IPS-15b (cell line): ENCODE measurements at regions not wholly inside any gene's neighbourhood (a gene's known extent, or its start where the extent isn't known, plus 50 kb on each side); places are given as distances from the start of the nearest gene placed in this dataset.
"Not testable (repeated sequence)": the region's sequence is repeated elsewhere in the genome, so short reads cannot be mapped to it uniquely, and the experiment has no call there.

Source experiments
- H3K27me3 ChIP-seq: one replicate; pipeline ENCODE4 v1.6.1; 2013; ENCODE audit warnings: low read length; ENCODE audit not compliant: control insufficient read depth, insufficient read depth
- H3K36me3 ChIP-seq: one replicate; pipeline ENCODE4 v1.6.1; 2013; ENCODE audit warnings: low read length; ENCODE audit not compliant: control insufficient read depth, insufficient read depth
- H3K4me1 ChIP-seq: one replicate; pipeline ENCODE4 v1.6.1; 2013; ENCODE audit warnings: mild to moderate bottlenecking, low read length; ENCODE audit not compliant: control insufficient read depth, insufficient read depth
- H3K4me3 ChIP-seq: one replicate; pipeline ENCODE4 v1.5.1; 2013; ENCODE audit warnings: low read depth, low read length
- H3K9ac ChIP-seq: one replicate; pipeline ENCODE4 v1.6.1; 2013; ENCODE audit warnings: low read depth, mild to moderate bottlenecking, low read length
- H3K9me3 ChIP-seq: one replicate; pipeline ENCODE4 v1.6.1; 2013; ENCODE audit warnings: mild to moderate bottlenecking, low read length; ENCODE audit not compliant: control insufficient read depth, insufficient read depth

DNA sequence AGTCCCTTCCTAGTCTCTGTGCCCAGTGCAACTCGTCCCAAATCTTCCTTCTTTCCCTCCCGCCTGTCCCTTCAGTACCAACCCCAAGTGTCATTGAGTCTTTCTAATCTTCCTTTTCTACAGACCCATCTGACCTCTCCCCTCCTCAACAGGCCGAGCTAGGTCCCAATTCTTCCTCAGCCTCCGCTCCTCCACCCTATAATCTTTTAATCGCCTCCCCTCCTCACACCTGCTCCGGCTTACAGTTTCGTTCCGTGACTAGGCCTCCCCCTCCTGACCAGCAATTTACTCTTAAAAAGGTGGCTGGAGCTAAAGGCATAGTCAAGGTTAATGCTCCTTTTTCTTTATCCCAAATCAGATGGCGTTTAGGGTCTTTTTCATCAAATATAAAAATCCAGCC, 123.1 kb upstream of the MAP2 start:
- Histone ChIP-seq H3K4me3 (peak overlapping the region; percentile 68), H3K9ac (peak overlapping the region; percentile 94), H3K4me1 (peaks cover 31% of the 10 kb centered on the region), H3K36me3 (peaks cover 29% of the 10 kb centered on the region)
- not testable (repeated sequence) for H3K27me3 ChIP-seq, H3K9me3 ChIP-seq

DNA sequence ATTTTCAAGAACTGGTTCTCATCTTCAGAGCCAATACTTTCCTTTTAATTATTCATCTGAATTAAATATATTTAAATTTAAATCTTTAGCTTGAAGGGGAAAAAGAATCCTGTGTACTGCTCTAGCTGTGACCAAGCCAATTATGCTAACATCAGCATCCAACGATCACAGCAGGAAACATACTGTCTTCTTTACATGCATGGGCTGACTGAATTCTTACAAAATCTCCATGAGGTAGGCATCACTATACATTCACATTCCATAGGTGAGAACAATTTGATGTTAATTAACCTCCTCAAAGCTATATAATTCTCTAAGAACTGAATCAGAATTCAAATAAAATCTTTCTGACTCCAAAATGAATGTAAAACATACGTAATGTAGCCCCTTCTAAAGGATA, 118.8 kb upstream of the MAP2 start:
- peaks cover 32% of the 10 kb centered on the region for H3K36me3 ChIP-seq
- no peaks in the 10 kb centered on the region for H3K9me3 ChIP-seq
- H3K4me1 ChIP-seq, result peaks cover 13% of the 10 kb centered on the region
- no peak overlapping the region for H3K9ac ChIP-seq
- H3K4me3 ChIP-seq, result peak overlapping the region; percentile 33
- no peaks in the 10 kb centered on the region for H3K27me3 ChIP-seq

GRCh38 chr2:209305746-209306196, 118.1 kb upstream of the MAP2 start:
- Histone ChIP-seq H3K4me1 (peaks cover 13% of the 10 kb centered on the region), H3K36me3 (peaks cover 32% of the 10 kb centered on the region), H3K27me3 (no peaks in the 10 kb centered on the region), H3K9me3 (no peaks in the 10 kb centered on the region), H3K4me3 (peak overlapping the region; percentile 16), H3K9ac (peak overlapping the region; percentile 56)

- H3K9me3 ChIP-seq, result no peaks in the 10 kb centered on the region
- H3K4me1 ChIP-seq, result peaks cover 13% of the 10 kb centered on the region
- no peak overlapping the region for H3K4me3 ChIP-seq
- H3K36me3 ChIP-seq, result peaks cover 22% of the 10 kb centered on the region
- no peak overlapping the region for H3K9ac ChIP-seq
- H3K27me3 ChIP-seq, result no peaks in the 10 kb centered on the region
Measured at GRCh38 chr2:209307161-209308001, 116.5 kb upstream of the MAP2 start.

DNA sequence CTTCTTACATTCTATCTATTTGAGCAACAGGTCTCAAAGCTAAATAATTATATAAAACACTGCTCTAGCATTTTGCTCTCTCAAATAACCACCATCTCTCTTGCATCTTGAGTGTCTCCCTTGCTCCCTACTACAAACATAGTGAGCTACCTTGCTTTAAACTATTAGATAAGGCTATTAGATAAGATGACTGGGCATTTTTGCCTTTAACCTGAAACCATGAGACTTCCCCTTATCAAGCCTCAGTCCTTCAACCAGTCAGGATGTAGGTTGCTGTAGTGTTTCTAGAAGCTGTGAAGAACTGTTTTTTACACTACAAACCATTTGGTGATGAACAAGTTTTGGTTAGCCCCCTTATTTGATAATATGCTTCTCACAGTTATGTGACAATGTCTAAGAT, 115.4 kb upstream of the MAP2 start:
- no peaks in the 10 kb centered on the region for H3K9me3 ChIP-seq
- H3K27me3 ChIP-seq, result no peaks in the 10 kb centered on the region
- H3K9ac ChIP-seq, result no peak overlapping the region
- no peak overlapping the region for H3K4me3 ChIP-seq
- peaks cover 16% of the 10 kb centered on the region for H3K36me3 ChIP-seq
- H3K4me1 ChIP-seq, result peaks cover 13% of the 10 kb centered on the region

DNA sequence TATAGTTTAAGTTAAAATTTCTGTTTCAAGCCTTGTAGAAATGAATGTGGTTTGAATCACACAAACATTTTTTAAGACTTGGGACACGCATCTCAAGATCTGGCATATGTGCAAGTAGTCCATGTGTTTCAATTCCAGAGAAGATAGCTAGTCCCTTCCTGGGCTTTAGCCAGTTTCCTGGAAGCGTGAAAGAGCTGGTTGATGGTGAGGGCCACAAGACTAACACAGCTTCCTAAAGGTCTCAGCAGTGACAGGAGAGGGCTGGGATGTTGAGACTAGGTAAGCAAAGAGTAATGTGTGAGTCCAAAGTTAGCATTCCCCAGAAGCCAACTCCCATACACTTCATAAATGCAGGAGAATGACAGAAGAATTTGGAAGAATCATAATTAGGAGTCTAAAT, 111.9 kb upstream of the MAP2 start:
- no peaks in the 10 kb centered on the region for H3K36me3 ChIP-seq
- H3K9ac ChIP-seq, result no peak overlapping the region
- H3K9me3 ChIP-seq, result no peaks in the 10 kb centered on the region
- H3K4me3 ChIP-seq, result no peak overlapping the region
- no peaks in the 10 kb centered on the region for H3K27me3 ChIP-seq
- H3K4me1 ChIP-seq, result peaks cover 4% of the 10 kb centered on the region

DNA sequence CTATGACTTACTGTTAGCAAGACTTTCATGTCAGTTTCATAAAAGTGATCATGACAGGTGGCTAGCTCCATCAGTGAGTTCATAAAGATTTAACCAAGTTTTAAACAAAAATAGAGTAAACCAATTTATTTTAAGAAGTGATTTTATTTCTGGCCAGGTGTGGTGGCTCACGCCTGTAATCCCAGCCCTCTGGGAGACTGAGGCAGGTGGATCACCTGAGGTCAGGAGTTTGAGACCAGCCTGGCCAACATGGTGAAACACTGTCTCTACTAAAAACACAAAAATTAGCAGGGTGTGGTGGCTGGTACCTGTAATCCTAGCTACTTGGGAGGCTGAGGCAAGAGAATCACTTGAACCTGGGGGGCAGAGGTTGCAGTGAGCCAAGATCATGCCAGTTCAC, 111.4 kb upstream of the MAP2 start:
- H3K9ac ChIP-seq, H3K4me3 ChIP-seq, H3K9me3 ChIP-seq, H3K4me1 ChIP-seq, H3K27me3 ChIP-seq, H3K36me3 ChIP-seq: not testable (repeated sequence)

DNA sequence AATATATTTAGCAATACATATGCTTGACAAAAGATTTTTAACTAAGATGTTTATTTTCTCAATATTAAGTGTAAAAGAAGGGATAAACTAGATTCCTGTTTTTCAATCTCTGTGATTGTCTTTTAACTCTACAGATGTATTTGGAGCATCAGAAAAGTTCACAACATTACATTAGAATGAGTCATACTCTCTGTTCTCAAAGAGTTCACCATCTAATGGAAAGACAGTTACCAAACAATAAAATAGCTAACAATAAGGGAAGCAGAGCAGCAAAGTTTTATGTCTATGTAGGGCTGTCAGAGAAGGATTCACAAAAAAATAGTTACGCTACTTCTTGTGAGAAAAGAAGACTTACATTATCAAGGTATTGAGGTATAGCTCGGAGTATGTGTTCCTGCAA, 109.2 kb upstream of the MAP2 start:
- no peaks in the 10 kb centered on the region for H3K4me1 ChIP-seq
- no peak overlapping the region for H3K4me3 ChIP-seq

GRCh38 chr2:209316141-209316540, 107.7 kb upstream of the MAP2 start:
- Histone ChIP-seq H3K9ac (no peak overlapping the region), H3K9me3 (no peaks in the 10 kb centered on the region), H3K36me3 (no peaks in the 10 kb centered on the region), H3K27me3 (no peaks in the 10 kb centered on the region), H3K4me3 (no peak overlapping the region), H3K4me1 (no peaks in the 10 kb centered on the region)

More for the DNA sequence above, 109.2 kb upstream of the MAP2 start:
- H3K36me3 ChIP-seq, result no peaks in the 10 kb centered on the region
- no peaks in the 10 kb centered on the region for H3K27me3 ChIP-seq
- H3K9ac ChIP-seq, result no peak overlapping the region
- no peaks in the 10 kb centered on the region for H3K9me3 ChIP-seq

GRCh38 chr2:209321076-209321475, 102.8 kb upstream of the MAP2 start:
- no peaks in the 10 kb centered on the region for H3K27me3 ChIP-seq
- H3K9me3 ChIP-seq, result no peaks in the 10 kb centered on the region
- H3K4me1 ChIP-seq, result peaks cover 7% of the 10 kb centered on the region
- H3K4me3 ChIP-seq, result no peak overlapping the region
- H3K36me3 ChIP-seq, result no peaks in the 10 kb centered on the region
- H3K9ac ChIP-seq, result no peak overlapping the region

- H3K36me3 ChIP-seq, result no peaks in the 10 kb centered on the region
- no peaks in the 10 kb centered on the region for H3K9me3 ChIP-seq
- H3K4me1 ChIP-seq, result peaks cover 7% of the 10 kb centered on the region
- no peak overlapping the region for H3K4me3 ChIP-seq
- no peaks in the 10 kb centered on the region for H3K27me3 ChIP-seq
- no peak overlapping the region for H3K9ac ChIP-seq
Measured at GRCh38 chr2:209321581-209321980, 102.3 kb upstream of the MAP2 start.

- Histone ChIP-seq H3K9me3 (no peaks in the 10 kb centered on the region), H3K9ac (no peak overlapping the region), H3K4me1 (peaks cover 7% of the 10 kb centered on the region), H3K36me3 (no peaks in the 10 kb centered on the region), H3K27me3 (no peaks in the 10 kb centered on the region), H3K4me3 (no peak overlapping the region)
Measured at GRCh38 chr2:209322041-209322440, 101.8 kb upstream of the MAP2 start.
